Large intestine (tissue), 3 donors: ENCODE measurements at regions not wholly inside any gene's neighbourhood (a gene's known extent, or its start where the extent isn't known, plus 50 kb on each side); places are given as distances from the start of the nearest gene placed in this dataset.
A peak's percentile ranks its signal among the peaks of the same experiment; 100 is the strongest.

ENCODE experiments used
- DNase-seq, 2 donors: peaks; one replicate each; pipeline versions ENCODE4 v3.0.0 to v3.0.0-alpha.2; 2013
- H3K27ac ChIP-seq: one replicate; pipeline ENCODE4 v1.5.1; 2013; ENCODE audit warnings: low read length
- H3K27me3 ChIP-seq: 2 replicates; pipeline ENCODE4 v1.6.1; 2013; ENCODE audit warnings: low read length; ENCODE audit not compliant: control insufficient read depth, insufficient read depth
- H3K36me3 ChIP-seq: 2 replicates; pipeline ENCODE4 v1.6.1; 2013; ENCODE audit warnings: low read length; ENCODE audit not compliant: control insufficient read depth, insufficient read depth
- H3K4me1 ChIP-seq: one replicate; pipeline ENCODE4 v1.6.1; 2013; ENCODE audit warnings: low read length; ENCODE audit not compliant: control insufficient read depth, insufficient read depth
- H3K4me3 ChIP-seq: one replicate; pipeline ENCODE4 v1.5.1; 2013; ENCODE audit warnings: low read length
- H3K9me3 ChIP-seq: one replicate; pipeline ENCODE4 v1.6.1; 2013; ENCODE audit warnings: mild to moderate bottlenecking, low read depth, low read length, moderate library complexity; ENCODE audit not compliant: control insufficient read depth
- WGBS: methylation state at CpG from one replicate; pipeline ENCODE4 v1.1.5; 2013; ENCODE audit warnings: low lambda C conversion rate; ENCODE audit not compliant: insufficient coverage; 5-methylcytosine and 5-hydroxymethylcytosine counted together

DNA sequence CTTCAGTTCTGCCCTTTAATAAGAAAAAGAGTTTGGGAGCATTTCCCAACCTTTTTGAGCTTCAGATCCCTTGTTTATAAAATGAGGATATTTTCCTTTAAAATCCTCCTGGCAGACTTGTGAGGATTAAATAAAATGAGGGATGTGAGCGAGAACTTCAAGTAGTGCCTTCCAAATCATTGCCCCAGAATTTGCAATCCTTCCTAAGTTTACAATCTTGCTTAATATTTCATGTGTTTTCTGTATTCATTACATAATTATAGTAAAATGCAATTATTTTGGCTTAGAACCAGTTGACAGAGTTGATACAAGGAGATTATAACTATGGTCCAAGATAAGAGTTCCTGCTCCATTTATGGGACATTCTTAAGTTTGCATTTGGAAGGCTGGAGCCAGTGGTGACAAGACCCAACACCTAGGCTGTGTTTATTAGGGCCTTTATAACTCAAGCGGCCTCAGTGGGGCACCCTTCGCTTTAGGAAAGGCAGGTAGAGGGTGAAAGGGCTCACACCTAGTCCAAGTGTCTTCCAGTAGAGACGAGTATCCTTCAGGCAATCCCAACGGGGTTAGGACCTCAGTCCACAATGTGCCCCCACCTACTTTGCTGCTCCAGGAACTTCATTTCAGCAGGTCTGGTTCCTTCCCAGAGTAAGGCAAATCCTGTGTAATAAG is 317.5 kb downstream of the WDR11 start:
- Histone ChIP-seq H3K36me3 (no peaks in the 10 kb centered on the region), H3K9me3 (no peaks in the 10 kb centered on the region), H3K4me3 (no peak overlapping the region), H3K4me1 (peaks cover 11% of the 10 kb centered on the region), H3K27me3 (no peaks in the 10 kb centered on the region), H3K27ac (no peak overlapping the region)
- no CpG with 5 or more reads among the region's 5 CpGs for WGBS
- no peak for DNase-seq

DNA sequence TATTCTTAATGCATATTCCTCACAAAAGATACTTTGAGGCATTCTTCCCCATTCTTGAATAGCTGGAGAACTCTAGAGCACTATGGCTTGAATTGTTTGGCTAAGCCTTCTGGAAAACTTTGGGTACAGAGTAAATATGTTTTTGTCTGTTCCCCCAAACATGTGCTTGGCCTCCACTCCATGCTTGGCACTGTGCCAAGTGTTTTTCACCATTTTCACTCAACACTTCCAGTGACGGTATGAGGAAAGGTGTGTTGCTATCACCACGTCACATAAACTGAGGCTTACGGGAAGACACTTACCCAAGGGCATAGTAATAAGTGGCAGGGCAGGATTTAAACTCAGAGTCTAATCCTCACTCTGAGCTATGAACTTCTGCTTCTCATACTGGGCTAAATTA is 318.2 kb downstream of the WDR11 start:
- Histone ChIP-seq H3K4me1 (peaks cover 11% of the 10 kb centered on the region), H3K36me3 (no peaks in the 10 kb centered on the region), H3K27me3 (no peaks in the 10 kb centered on the region), H3K4me3 (no peak overlapping the region), H3K9me3 (no peaks in the 10 kb centered on the region), H3K27ac (no peak overlapping the region)
- WGBS, result no CpG with 5 or more reads among the region's 3 CpGs
- no peak for DNase-seq

DNA sequence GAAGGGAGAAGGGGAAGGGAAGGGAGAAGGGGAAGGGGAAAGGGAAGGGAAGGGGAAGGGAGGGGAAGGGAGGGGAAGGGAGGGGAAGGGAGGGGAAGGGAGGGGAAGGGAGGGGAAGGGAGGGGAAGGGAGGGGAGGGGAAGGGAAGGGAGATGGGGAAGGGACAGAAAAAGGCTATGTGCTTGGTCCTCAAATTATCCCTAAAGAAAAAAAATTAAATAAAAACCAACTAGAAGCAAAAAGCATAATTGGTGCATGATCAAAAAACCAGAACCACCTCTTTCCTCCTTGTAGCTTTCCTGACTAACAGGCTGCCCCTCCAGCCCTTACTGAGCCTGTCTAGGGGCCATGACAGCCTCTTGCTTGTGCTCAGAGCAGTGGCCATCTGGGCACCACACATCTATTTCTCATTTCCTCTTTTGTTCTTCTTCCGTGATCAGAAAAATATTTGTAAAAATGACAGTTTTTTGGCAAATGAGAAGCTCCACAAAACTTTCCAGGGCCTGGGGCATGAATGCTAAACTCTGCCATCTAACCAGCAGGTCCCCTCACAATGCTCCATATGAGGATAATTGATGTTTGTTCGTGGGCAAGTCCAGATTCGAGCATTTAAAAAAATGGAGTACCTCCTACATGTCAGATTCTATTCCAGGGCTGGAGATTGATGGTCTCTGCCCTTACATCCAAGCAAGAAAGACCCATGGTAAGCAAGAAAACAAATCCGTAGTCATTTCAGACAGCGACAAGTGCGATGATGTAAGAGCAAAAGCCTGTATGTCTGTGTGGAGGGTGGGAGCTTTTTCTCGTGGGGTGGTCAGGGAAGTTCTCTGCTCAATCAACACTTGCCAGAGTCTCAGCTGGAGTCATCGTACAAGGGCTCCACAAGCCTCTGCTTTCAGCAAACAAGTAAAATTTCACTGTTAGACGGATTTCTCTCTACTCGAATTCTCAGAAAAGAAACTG is 320.9 kb downstream of the WDR11 start:
- Histone ChIP-seq H3K36me3 (no peaks in the 10 kb centered on the region), H3K4me3 (no peak overlapping the region), H3K9me3 (no peaks in the 10 kb centered on the region), H3K27me3 (no peaks in the 10 kb centered on the region), H3K4me1 (peaks cover 11% of the 10 kb centered on the region), H3K27ac (no peak overlapping the region)
- no peak for DNase-seq
- WGBS, result 54% methylated on average over 2 of the region's 10 CpGs

DNA sequence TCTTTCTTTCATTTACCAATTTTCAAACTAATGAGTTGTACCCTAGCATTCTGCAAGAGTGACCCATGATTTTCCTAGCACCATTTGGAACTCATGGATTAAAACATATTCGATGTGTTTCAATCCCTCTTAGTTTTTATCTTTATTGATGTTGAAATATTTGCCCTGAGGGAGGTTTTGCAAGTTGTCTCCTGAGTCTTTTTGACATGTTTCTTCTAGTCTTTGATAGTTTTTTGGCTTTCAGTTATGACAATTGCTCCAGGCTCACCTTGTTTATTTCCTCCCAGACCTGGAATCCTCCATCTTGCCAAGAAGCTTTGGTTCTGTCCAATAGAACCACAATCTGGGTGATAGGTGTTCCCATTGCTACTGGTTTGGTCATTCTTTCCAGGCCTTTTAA is 327.8 kb downstream of the WDR11 start:
- H3K9me3 ChIP-seq, result no peaks in the 10 kb centered on the region
- no CpG with 5 or more reads among the region's 1 CpG for WGBS
- H3K27ac ChIP-seq, result no peak overlapping the region
- no peaks in the 10 kb centered on the region for H3K27me3 ChIP-seq
- H3K4me1 ChIP-seq, result no peaks in the 10 kb centered on the region
- H3K4me3 ChIP-seq, result no peak overlapping the region
- no peak for DNase-seq
- H3K36me3 ChIP-seq, result no peaks in the 10 kb centered on the region

DNA sequence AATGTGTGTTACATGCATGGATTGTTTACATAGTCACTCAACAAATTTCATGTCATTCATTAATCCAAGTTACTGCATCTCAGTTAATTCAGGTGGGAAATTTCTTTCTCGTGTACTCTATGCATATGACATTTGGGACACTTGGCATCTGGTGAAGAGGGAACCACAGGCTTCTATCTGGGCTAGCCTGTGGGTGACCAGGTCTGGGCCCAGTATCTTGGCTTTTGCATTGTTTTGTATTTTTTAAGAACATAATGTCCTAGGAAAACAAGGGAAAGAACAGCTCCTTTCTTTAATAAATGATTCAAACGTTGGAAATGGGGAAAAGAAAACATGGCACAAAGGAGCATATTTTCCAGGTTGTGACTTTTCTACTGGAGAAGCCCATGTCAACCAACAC is 331.1 kb downstream of the WDR11 start:
- H3K4me3 ChIP-seq, result no peak overlapping the region
- no CpG with 5 or more reads among the region's 2 CpGs for WGBS
- no peaks in the 10 kb centered on the region for H3K27me3 ChIP-seq
- H3K9me3 ChIP-seq, result no peaks in the 10 kb centered on the region
- no peak overlapping the region for H3K27ac ChIP-seq
- H3K4me1 ChIP-seq, result peaks cover 2% of the 10 kb centered on the region
- H3K36me3 ChIP-seq, result no peaks in the 10 kb centered on the region
- DNase-seq, result no peak

DNA sequence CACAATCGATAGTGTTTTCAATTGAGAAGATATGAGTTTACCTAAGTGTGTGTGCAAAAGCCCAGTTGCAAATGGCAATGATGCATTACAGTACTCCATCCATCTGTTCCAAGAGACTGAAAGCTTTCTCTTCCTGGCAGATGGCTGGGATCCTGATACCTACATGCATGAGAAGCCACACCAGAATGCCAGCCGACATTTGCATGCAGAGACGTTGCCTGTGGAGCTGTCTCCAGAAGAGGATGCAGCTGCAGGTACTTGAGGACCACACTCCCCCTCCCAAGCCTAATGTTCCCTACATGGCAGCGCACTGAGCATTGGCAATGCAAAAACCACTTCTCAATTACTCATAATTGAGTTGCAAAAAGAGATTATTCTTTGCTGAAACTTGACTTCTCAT is 332.1 kb downstream of the WDR11 start:
- Histone ChIP-seq H3K36me3 (no peaks in the 10 kb centered on the region), H3K4me3 (no peak overlapping the region), H3K9me3 (no peaks in the 10 kb centered on the region), H3K27me3 (no peaks in the 10 kb centered on the region), H3K4me1 (peaks cover 9% of the 10 kb centered on the region), H3K27ac (no peak overlapping the region)
- WGBS, result no CpG with 5 or more reads among the region's 4 CpGs
- DNase-seq, result no peak

DNA sequence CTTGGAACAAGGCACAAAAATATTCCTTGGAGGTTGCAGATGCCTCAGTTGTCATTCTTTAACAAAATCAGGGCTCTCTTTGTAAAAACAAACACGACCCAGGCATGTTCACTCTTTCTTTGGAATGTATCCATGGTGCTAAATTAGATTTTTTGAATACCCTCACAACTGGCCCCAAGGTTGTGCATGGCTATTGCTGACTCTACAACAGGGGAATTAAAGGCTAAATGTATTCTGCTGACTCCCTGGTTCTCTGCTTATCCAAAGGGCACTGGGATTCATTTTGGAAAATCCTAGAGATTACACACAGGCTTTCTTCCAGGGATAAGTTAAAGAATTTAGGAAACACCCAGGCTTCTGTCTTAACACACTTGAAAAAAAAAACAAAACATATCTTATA is 332.5 kb downstream of the WDR11 start:
- Histone ChIP-seq H3K27ac (no peak overlapping the region), H3K27me3 (no peaks in the 10 kb centered on the region), H3K36me3 (no peaks in the 10 kb centered on the region), H3K4me3 (no peak overlapping the region), H3K9me3 (no peaks in the 10 kb centered on the region), H3K4me1 (peaks cover 14% of the 10 kb centered on the region)
- no CpG with 5 or more reads among the region's 1 CpG for WGBS
- DNase-seq, result no peak

DNA sequence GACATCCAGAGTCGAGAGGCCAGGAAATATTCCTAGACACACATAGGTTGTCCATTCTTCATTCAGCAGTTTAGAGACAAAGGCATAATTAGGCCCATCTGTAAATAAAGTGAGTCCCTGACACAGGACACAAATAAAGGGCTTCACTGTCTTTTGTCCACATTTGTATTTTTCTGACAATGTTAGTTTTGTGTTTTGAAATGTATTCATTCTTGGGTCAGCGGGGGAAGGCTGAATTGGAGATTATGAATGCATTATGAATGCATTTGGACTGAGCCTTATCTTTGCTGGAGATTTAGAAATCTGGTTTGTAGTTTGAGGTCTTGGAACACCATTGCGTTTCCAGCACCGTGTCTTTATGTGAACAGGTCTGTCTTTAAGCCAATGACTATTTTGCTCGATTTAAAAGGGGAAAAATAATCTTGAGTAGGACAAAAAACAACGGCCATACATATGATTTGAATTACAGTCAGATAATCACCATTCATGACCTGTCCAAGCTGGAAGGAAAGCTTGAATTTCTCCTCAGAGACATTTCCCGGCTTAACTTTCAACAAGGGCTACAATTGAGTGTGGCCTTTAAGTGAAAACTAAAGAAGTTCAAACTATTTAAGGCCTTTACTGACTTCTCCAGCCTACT is 334.8 kb downstream of the WDR11 start:
- peaks cover 18% of the 10 kb centered on the region for H3K4me1 ChIP-seq
- no peaks in the 10 kb centered on the region for H3K9me3 ChIP-seq
- H3K36me3 ChIP-seq, result no peaks in the 10 kb centered on the region
- WGBS, result 100% methylated on average over 3 of the region's 7 CpGs
- H3K27me3 ChIP-seq, result no peaks in the 10 kb centered on the region
- H3K4me3 ChIP-seq, result no peak overlapping the region
- no peak overlapping the region for H3K27ac ChIP-seq
- DNase-seq, result no peak

DNA sequence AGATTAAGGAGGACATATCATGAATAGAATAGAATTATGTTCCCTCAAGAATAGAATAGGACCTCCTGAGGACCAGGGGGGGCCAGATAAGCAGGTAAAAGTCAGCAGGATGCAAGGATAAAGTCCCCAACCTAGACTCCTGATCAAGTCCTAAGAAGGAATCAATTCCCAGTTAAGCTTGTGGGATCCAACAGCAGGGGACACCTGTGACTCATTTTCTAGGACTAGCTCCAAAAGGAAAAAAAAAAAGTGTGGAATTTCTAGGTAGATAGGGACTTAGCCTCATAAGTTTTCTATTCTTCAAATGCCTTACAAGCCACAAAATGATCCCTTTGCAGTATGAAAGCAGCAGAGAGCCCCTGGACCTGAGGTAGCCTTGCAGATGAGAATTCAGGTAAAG is 336.2 kb downstream of the WDR11 start:
- H3K4me3 ChIP-seq, result no peak overlapping the region
- no peaks in the 10 kb centered on the region for H3K36me3 ChIP-seq
- no peaks in the 10 kb centered on the region for H3K9me3 ChIP-seq
- no peaks in the 10 kb centered on the region for H3K27me3 ChIP-seq
- H3K4me1 ChIP-seq, result peaks cover 18% of the 10 kb centered on the region
- peak overlapping the region; percentile 61 for H3K27ac ChIP-seq
- DNase-seq, result no peak

DNA sequence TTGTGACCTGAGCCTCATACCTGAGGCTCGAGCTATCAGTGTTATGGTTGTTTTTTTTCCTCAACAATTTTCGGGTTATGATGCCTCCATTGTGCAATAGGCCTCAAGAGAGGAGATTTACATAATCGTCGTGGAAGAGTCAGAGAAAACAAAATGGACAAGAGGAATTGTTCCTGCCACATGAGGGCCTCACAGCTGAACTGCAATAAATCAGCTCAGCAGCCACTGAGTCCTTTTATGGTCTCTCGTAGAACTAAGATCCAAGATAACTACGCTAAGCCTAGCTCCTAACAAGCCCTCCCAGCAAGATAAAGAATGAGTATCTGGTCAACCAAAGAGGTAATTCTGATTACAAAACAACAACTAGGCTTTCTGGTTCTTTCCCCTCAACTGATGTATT is 336.8 kb downstream of the WDR11 start:
- Histone ChIP-seq H3K36me3 (no peaks in the 10 kb centered on the region), H3K27me3 (no peaks in the 10 kb centered on the region), H3K4me1 (peaks cover 18% of the 10 kb centered on the region), H3K27ac (peak overlapping the region; percentile 84), H3K9me3 (no peaks in the 10 kb centered on the region), H3K4me3 (no peak overlapping the region)
- DNase-seq, result peak; percentile 82 to 92
- WGBS, result no CpG with 5 or more reads among the region's 6 CpGs
